CD4-positive, alpha-beta T cell (primary cell): ENCODE measurements at regions not wholly inside any gene's neighbourhood (a gene's known extent, or its start where the extent isn't known, plus 50 kb on each side); places are given as distances from the start of the nearest gene placed in this dataset.

Experiments used
- ATAC-seq: fragments of 200-7000 bp; cut with Tn5 transposase; one replicate; pipeline ENCODE4 v1.10.0; 2022; ENCODE audit warnings: mild to moderate bottlenecking; ENCODE audit not compliant: poor library complexity
- CTCF ChIA-PET: fragments of 350-600 bp; sonication (Branson Sonifier 250); formaldehyde crosslinking; loops from one replicate; lab custom pipeline; 2021; ENCODE audit warnings: antibody characterized with exemption, inconsistent platforms; lab: Charles Lee
- POLR2A ChIA-PET: fragments of 350-600 bp; sonication (Branson Sonifier 250); formaldehyde crosslinking; loops from one replicate; lab custom pipeline; 2021; ENCODE audit warnings: antibody characterized with exemption, inconsistent platforms; lab: Charles Lee
- DNase-seq, 14 experiments: peaks; one replicate each; pipeline ENCODE4 v3.0.0-alpha.2; 2013 to 2020; ENCODE audit warnings: mixed read lengths in 2 of 14
- H3K27ac ChIP-seq, 2 donors: one replicate each; pipeline versions ENCODE4 v1.5.1 to v1.7.0; 2013; ENCODE audit warnings: low read length in 2 of 2, low read depth in 1 of 2, mild to moderate bottlenecking in 1 of 2
- H3K27me3 ChIP-seq, 2 experiments: 1 replicate in 1 of 2; 2 replicates in 1 of 2; pipeline versions ENCODE4 v1.6.1 to v1.7.0; 2013; ENCODE audit warnings: low read length in 2 of 2, control low read depth in 1 of 2, mild to moderate bottlenecking in 1 of 2, moderate library complexity in 1 of 2; ENCODE audit not compliant: insufficient read depth in 2 of 2, control insufficient read depth in 1 of 2
- H3K36me3 ChIP-seq: one replicate; pipeline ENCODE4 v1.6.1; 2013; ENCODE audit warnings: low read length, control low read depth; ENCODE audit not compliant: insufficient read depth
- H3K4me1 ChIP-seq: one replicate; pipeline ENCODE4 v1.6.1; 2013; ENCODE audit warnings: low read length, control low read depth; ENCODE audit not compliant: insufficient read depth
- H3K4me3 ChIP-seq: one replicate; pipeline ENCODE4 v1.5.1; 2013; ENCODE audit warnings: mild to moderate bottlenecking, low read length, moderate library complexity
- H3K9me3 ChIP-seq, 2 experiments: 1 replicate in 1 of 2; 2 replicates in 1 of 2; pipeline versions ENCODE4 v1.6.1 to v1.7.0; 2013; ENCODE audit warnings: low read length in 2 of 2, mild to moderate bottlenecking in 2 of 2, control low read depth in 1 of 2, moderate library complexity in 1 of 2; ENCODE audit not compliant: control insufficient read depth in 1 of 2, insufficient read depth in 1 of 2
- H3K27ac Mint-ChIP-seq: one replicate; pipeline ENCODE4 v1.8.0; 2020; ENCODE audit warnings: mixed read lengths
- H3K27me3 Mint-ChIP-seq: one replicate; pipeline ENCODE4 v1.8.0; 2021; ENCODE audit warnings: mixed read lengths
- H3K36me3 Mint-ChIP-seq: one replicate; pipeline ENCODE4 v1.8.0; 2021; ENCODE audit warnings: low read depth, mixed read lengths
- H3K4me1 Mint-ChIP-seq: one replicate; pipeline ENCODE4 v1.8.0; 2021; ENCODE audit warnings: low read depth, mixed read lengths
- H3K4me3 Mint-ChIP-seq: one replicate; pipeline ENCODE4 v1.8.0; 2020; ENCODE audit warnings: mild to moderate bottlenecking, mixed read lengths
- H3K9me3 Mint-ChIP-seq: one replicate; pipeline ENCODE4 v1.8.0; 2020; ENCODE audit warnings: mixed read lengths
- intact Hi-C, 2 experiments: fragments of 100-400 bp; cut with DNase I in 1 of 2; cut with micrococcal nuclease in 1 of 2; formaldehyde crosslinking; loops; one replicate each; pipeline versions ENCODE4 v1.15.1 to v1.9.0; 2023 to 2025; cut with DNase I, micrococcal nuclease
- TF ChIP-seq, protein P1 (sequence below): fragments of 200-600 bp; IDR thresholded peaks from one replicate; pipeline ENCODE4 v1.8.0; 2022; ENCODE audit warnings: antibody characterized with exemption, mild to moderate bottlenecking

DNA sequence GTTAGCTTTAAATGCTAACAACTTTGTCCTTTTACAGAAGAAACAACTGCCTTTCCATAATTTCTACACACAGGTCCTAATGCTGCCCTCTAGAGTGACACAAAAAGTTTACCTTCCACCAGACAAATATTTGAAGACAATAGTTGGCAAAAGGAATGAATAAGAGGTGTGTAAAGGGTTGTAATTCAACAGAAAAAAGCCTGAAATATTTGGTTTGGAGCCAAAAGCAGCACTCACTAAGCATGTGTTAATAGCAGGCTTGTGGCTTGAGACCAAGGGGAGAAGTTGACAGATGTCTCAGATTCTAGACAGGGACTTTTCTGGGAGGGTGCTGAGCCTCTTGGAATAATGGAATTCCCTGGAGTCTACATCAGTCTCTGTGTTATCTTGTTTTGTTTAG, 156.2 kb upstream of the GALNT17 start:
- Mint-ChIP-seq H3K27me3 (no peaks in the 10 kb centered on the region), H3K4me3 (no peak overlapping the region), H3K9me3 (peaks cover 8% of the 10 kb centered on the region), H3K36me3 (no peaks in the 10 kb centered on the region), H3K4me1 (no peaks in the 10 kb centered on the region), H3K27ac (no peak overlapping the region)
- H3K27me3 ChIP-seq: no peaks in the 10 kb centered on the region
- no peak overlapping the region for H3K4me3 ChIP-seq
- no peak overlapping the region for H3K27ac ChIP-seq
- TF ChIP-seq, protein P1, sequence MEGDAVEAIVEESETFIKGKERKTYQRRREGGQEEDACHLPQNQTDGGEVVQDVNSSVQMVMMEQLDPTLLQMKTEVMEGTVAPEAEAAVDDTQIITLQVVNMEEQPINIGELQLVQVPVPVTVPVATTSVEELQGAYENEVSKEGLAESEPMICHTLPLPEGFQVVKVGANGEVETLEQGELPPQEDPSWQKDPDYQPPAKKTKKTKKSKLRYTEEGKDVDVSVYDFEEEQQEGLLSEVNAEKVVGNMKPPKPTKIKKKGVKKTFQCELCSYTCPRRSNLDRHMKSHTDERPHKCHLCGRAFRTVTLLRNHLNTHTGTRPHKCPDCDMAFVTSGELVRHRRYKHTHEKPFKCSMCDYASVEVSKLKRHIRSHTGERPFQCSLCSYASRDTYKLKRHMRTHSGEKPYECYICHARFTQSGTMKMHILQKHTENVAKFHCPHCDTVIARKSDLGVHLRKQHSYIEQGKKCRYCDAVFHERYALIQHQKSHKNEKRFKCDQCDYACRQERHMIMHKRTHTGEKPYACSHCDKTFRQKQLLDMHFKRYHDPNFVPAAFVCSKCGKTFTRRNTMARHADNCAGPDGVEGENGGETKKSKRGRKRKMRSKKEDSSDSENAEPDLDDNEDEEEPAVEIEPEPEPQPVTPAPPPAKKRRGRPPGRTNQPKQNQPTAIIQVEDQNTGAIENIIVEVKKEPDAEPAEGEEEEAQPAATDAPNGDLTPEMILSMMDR: no peak
- POLR2A ChIA-PET: no interaction called here
- intact Hi-C loops: no loop called here
- no peaks in the 10 kb centered on the region for H3K36me3 ChIP-seq
- H3K9me3 ChIP-seq: peaks cover 9 to 10% of the 10 kb centered on the region in 2 experiments
- no peaks in the 10 kb centered on the region for H3K4me1 ChIP-seq
- no peak for ATAC-seq
- CTCF ChIA-PET: interaction anchor here (0.9 kb wide), 1 partner anchor 14 kb away, joined by 5 read pairs; no protein-coding TSS in a partner anchor
- no peak for DNase-seq

DNA sequence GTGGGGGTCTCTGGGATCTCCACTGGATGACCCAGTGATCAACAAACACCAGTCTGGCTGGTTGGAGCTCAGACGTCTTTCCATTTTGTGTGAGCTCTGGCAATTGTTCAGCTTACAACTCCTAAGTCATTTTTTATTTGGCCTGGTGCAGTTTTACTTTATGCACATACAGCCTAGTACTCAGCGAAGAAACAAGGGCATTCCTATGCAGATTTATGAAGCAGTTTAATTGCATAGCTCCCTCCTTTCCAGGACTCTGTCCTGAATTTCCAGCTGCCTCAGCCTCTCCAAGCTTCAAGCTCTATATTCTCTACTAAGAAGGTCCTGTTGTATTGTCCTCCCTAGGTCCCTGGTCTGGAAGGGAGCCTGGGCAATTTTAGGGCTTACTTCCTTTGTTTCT, 145.6 kb upstream of the GALNT17 start:
- TF ChIP-seq, protein P1: no peak
- Mint-ChIP-seq H3K36me3 (no peaks in the 10 kb centered on the region), H3K9me3 (peaks cover 6% of the 10 kb centered on the region), H3K27me3 (no peaks in the 10 kb centered on the region), H3K4me1 (no peaks in the 10 kb centered on the region), H3K27ac (no peak overlapping the region), H3K4me3 (no peak overlapping the region)
- H3K36me3 ChIP-seq: no peaks in the 10 kb centered on the region
- H3K4me1 ChIP-seq: no peaks in the 10 kb centered on the region
- CTCF ChIA-PET: no interaction called here
- no peak overlapping the region for H3K4me3 ChIP-seq
- no peaks in the 10 kb centered on the region for H3K27me3 ChIP-seq
- POLR2A ChIA-PET: interaction anchor here (0.6 kb wide), 1 partner anchor 498 kb away, joined by 3 read pairs; no protein-coding TSS in a partner anchor
- ATAC-seq (no peak), DNase-seq (no peak)
- H3K9me3 ChIP-seq: peaks cover 0 to 3% of the 10 kb centered on the region in 2 experiments
- no peak overlapping the region for H3K27ac ChIP-seq
- intact Hi-C loops: no loop called here

GRCh38 chr7:70994176-70994575, 137.8 kb upstream of the GALNT17 start:
- Histone ChIP-seq H3K27me3 (no peaks in the 10 kb centered on the region), H3K9me3 (peaks cover 0 to 4% of the 10 kb centered on the region in 2 experiments), H3K4me3 (no peak overlapping the region), H3K4me1 (no peaks in the 10 kb centered on the region), H3K27ac (no peak overlapping the region), H3K36me3 (no peaks in the 10 kb centered on the region)
- DNase-seq (no peak), ATAC-seq (no peak)
- peaks cover 17% of the 10 kb centered on the region for H3K9me3 Mint-ChIP-seq
- H3K4me3 Mint-ChIP-seq: no peak overlapping the region
- no peaks in the 10 kb centered on the region for H3K27me3 Mint-ChIP-seq
- ChIA-PET POLR2A (no interaction called here), CTCF (no interaction called here)
- H3K4me1 Mint-ChIP-seq: no peaks in the 10 kb centered on the region
- intact Hi-C loops: no loop called here
- H3K27ac Mint-ChIP-seq: no peak overlapping the region
- H3K36me3 Mint-ChIP-seq: no peaks in the 10 kb centered on the region
- TF ChIP-seq, protein P1: no peak
